ENCODE measurements at regions not wholly inside any gene's neighbourhood (a gene's known extent, or its start where the extent isn't known, plus 50 kb on each side); places are given as distances from the start of the nearest gene placed in this dataset.

DNA sequence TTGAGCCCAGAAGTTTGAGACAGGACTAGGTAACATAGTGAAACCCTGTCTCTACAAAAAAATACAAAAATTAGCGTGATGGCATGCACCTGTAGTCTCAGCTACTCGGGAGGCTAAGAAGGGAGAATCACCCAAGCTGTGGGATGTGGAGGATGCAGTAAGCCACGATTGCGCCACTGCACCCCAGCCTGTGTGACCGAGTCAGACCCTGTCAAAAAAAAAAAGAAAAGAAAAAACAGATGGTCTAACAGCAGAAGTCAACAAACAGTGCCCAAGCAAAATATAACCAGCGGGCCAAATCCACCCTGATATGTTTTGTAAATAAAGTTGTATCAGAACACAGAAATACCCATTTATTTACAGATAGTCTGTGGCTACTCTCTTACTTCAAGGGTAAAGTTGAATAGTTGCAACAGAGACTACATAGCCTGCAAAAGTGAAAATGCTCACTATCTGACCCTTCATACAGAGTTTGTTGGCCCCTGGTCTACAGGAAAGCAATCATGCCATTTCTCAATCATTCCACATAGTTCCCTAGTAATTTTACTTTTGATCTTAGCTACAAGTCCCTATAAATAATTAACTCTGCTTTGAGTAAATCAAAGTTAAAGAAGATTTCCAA, 383.7 kb downstream of the TLE1 start:
- TF ChIP-seq POLR2A (IDR thresholded peaks at IDR 0.05; ENCODE audit: low read depth, low read length): no peak
- FAIRE-seq: no peak
- DNase-seq (ENCODE audit: insufficient read length, low spot score): no peak

DNA sequence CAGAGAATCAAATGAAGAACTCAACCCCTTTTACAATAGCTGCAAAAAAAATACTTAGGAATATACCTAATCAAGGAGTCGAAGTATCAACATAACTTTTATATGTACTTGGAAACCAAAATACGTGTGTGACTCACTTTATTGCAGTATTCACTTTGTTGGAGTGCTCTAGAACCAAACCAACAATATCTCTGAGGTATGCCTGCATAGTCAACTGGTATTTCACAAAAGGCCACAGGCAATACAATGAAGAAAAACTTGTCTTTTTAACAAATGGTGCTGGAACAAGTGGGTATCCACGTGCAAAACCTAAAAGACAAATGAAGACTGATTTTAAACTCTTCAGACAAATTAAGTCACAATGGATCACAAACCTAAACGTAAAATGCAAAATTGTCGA, 385.7 kb downstream of the TLE1 start:
- no peak for TF ChIP-seq POLR2A (IDR thresholded peaks at IDR 0.05; ENCODE audit: low read depth, low read length)
- DNase-seq (ENCODE audit: insufficient read length, low spot score) (no peak), FAIRE-seq (no peak)

DNA sequence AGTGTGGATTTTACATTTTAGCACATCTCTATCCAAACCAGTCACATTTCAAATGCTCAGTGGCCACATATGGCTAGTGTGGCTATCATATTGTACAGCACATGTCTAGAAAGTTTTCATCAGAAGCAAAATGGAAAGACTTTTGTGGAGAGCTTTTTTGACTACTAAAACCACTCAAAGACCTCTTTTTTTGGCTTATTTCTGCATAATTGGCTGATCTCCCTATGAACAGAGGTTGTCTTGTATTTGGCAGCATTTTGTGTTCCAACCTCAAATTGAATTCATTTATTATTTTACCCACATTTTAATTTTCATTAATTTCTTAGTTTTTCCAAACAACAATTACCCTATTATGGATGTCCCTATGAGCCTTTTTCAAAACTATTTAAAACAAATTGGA, 395.7 kb downstream of the TLE1 start:
- TF ChIP-seq POLR2A (IDR thresholded peaks at IDR 0.05; ENCODE audit: low read depth, low read length): no peak
- peak; percentile 48 for FAIRE-seq
- no peak for DNase-seq (ENCODE audit: insufficient read length, low spot score)

DNA sequence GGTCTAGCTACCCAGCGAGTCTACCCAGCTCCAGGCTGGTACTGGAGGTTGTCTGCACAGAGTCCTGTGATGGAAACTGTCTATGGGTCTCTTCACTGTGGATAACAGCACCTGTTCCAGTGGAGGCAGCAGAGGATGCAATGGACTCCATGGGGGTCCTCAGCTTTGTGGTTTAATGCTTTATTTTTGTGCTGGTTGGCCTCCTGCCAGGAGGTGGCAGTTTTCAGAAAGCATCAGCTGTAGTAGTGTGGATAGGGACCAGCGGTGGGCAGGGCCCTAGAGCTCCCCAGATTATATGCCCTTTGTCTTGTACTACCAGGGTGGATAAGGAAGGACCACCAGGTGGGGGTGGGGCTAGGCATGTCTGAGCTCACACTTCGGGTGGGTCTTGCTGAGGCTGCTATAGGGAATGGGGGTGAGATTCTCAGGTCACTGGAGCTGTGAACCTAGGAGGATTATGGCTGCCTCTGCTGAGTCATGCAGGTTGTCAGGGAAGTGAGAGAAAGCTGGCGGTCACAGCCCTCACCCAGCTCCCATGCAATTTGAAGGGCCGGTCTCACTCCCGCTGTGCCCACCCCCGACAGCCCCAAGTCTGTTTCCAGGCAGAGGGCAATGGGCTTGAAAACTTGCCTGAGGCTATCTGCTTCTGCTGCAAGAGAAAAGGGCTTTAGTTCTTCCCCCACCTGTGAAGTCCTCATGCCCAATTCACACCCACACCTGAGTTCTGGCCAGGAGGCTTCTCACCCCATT, 397.1 kb downstream of the TLE1 start:
- no peak for FAIRE-seq
- TF ChIP-seq POLR2A (IDR thresholded peaks at IDR 0.05; ENCODE audit: low read depth, low read length): no peak
- DNase-seq (ENCODE audit: insufficient read length, low spot score): no peak

DNA sequence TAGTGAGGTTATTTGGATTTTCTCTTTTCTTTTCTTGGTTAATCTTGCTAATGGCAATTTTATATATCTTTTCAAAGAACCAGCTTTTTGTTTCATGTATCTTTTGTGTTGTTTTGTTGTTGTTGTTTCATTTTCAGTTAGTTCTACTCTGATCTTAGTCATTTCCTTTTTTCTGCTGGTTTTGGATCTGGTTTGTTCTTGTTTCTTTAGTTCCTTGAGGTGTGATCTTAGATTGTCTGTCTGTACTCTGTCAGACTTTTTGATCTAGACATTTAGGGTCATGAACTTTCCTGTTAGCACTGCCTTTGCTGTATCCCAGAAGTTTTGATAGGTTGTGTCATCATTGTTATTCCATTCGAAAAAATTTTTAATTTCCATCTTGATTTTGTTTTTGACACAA, 399.7 kb downstream of the TLE1 start:
- TF ChIP-seq POLR2A (IDR thresholded peaks at IDR 0.05; ENCODE audit: low read depth, low read length): no peak
- FAIRE-seq (no peak), DNase-seq (ENCODE audit: insufficient read length, low spot score) (no peak)

DNA sequence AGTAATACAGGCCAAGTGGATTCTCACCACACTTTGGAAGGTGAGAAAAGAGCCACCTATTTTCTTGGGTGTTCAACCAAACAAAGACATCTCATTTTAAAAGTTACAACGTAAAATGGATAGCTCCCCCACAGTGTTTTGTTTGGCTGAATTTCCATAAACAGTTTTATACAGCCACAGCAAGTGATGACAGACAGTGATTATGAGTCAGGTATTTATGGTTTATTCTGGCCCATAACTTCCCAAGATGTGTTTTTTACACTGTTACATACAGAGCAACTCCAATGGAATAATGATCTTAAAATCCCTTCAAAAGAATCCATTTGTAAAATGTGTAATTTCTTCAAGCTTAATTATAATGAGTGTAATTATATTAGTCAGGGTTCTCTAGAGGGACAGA, 421.3 kb downstream of the TLE1 start:
- no peak for TF ChIP-seq POLR2A (IDR thresholded peaks at IDR 0.05; ENCODE audit: low read depth, low read length)
- DNase-seq (ENCODE audit: insufficient read length, low spot score) (no peak), FAIRE-seq (no peak)

DNA sequence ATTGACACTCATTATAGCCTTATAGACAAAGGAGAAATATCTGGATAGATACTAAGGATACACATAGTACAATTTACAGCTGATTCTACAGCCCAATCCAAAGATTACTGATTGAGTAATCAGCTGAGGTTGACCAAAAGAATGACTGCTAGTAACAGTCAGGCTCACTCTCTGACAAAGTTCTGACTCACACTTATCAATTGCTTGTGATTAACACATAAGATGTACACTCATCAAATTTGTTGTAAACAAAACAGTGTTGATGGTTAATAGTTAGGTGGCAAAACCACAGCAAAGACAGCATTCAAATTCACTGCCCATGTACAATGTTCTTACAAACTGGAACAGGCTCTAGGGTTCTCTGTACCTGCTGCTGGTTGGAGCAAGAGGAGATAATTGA, 422.7 kb downstream of the TLE1 start:
- FAIRE-seq: peak; percentile 30
- TF ChIP-seq POLR2A (IDR thresholded peaks at IDR 0.05; ENCODE audit: low read depth, low read length): no peak
- DNase-seq (ENCODE audit: insufficient read length, low spot score): peak; percentile 8

DNA sequence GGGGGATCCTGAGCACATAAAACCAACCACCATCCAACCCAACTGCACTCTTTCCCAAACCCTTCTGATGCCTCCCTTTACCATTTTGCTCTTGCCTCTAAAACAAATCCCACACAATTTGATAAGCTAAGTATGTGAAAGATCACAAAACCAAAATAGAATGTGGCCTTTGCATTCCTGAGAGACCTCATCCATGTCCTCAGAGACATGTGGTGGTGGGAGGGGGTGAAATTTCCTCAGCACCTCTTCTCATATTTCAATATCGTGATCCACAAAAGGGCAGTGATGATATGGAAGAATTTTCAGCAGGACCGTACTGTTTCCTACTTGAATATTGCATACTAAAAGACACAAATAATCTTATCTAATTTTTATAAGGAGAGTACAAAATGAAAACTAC, 423.3 kb downstream of the TLE1 start:
- FAIRE-seq (no peak), DNase-seq (ENCODE audit: insufficient read length, low spot score) (no peak)
- TF ChIP-seq POLR2A (IDR thresholded peaks at IDR 0.05; ENCODE audit: low read depth, low read length): no peak

DNA sequence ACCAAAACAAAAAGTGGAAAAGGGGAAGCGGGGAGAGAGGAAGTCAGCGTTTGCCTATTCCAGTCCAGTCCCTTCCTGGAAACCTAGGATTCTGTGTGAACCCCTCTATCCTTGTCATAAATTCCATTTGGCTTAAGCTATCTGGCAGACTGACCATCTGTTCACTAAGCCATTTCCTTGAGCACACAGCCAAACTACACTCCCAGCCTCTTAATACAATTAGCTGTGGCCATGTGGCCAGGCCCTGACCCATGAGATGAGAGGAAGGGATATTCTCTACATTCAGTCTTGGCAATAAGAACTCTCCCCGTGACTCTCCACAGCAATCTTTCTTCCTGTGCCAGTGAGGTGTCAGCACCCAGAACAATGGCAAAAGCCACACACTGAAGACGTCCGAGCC, 424.8 kb downstream of the TLE1 start:
- no peak for DNase-seq (ENCODE audit: insufficient read length, low spot score)
- TF ChIP-seq POLR2A (IDR thresholded peaks at IDR 0.05; ENCODE audit: low read depth, low read length): no peak
- no peak for FAIRE-seq

DNA sequence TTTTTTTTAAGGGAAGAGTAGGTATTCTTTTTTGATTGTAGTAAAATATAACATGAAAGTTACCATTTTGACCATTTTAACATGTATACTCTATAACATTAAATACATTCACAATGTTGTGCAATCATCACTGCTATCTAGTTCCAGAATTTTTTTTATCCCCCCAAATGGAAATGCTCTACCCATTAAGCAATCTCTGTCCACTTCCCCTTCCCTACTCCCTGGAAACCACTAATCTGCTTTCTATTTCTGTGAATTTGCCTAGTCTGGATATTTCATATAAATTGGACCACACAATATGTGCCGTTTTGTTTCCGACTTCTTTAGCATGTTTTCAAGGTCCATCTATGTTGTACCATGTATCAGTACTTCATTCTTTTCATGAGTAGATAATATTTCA, 429.5 kb downstream of the TLE1 start:
- DNase-seq (ENCODE audit: insufficient read length, low spot score): no peak
- no peak for FAIRE-seq
- TF ChIP-seq POLR2A (IDR thresholded peaks at IDR 0.05; ENCODE audit: low read depth, low read length): no peak

DNA sequence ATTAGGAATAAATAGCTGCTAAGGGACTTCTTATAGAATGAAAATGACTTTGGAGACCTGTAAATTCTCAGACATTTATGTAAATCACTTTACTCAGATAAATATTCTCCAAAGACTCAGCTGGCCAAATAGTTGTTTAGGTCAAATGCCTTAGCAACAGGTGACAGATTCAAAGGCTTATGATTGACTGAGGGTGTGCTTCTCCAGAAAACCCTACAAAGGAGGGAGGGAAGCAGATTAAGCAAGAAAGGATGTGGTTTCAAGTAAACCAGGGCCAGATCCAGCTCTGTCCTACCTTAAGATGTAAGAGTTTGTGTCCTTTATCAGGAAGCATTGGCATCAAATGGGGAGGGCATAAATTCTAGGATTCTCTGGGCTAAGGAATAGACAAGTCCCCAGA, 433.0 kb downstream of the TLE1 start:
- FAIRE-seq: no peak
- no peak for TF ChIP-seq POLR2A (IDR thresholded peaks at IDR 0.05; ENCODE audit: low read depth, low read length)
- no peak for DNase-seq (ENCODE audit: insufficient read length, low spot score)

DNA sequence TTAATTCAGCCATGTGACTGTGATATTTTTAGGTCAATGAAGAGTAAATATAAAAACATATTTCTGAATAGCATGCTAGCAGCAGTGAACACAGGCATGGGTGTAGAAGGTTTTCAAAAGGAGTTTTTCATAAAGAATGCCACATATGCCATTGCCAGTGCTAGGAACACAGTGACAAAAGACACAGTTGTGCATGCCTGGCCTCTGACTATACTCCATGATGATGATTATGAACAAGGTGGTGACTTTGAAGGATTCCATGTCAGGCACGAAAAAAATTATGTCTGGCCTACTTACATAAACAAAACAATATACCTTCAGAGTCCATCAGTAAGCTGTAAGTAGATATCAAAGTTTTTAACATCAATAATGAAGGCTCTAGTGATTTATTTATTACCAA, 438.7 kb downstream of the TLE1 start:
- TF ChIP-seq POLR2A (IDR thresholded peaks at IDR 0.05; ENCODE audit: low read depth, low read length): no peak
- peak; percentile 43 for FAIRE-seq
- no peak for DNase-seq (ENCODE audit: insufficient read length, low spot score)

DNA sequence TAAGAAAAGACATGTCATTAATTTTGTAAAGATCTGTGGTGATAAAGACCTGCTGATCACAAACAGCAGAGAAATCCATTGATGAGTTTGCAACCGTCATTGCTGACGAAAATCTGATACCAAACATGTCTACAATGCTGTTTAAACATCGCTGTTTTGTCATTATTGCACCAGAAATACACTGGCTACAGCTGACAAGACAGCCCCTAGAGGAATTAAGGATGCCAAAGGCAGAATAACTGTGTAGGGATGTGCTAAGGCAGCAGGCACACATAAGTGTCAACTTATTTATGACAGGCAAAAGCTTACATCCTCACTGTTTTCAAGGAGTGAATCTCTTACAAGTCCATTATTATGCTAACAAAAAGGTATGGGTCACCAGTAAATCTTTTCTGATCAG, 439.3 kb downstream of the TLE1 start:
- TF ChIP-seq POLR2A (IDR thresholded peaks at IDR 0.05; ENCODE audit: low read depth, low read length): no peak
- DNase-seq (ENCODE audit: insufficient read length, low spot score) (no peak), FAIRE-seq (peak; percentile 86)

DNA sequence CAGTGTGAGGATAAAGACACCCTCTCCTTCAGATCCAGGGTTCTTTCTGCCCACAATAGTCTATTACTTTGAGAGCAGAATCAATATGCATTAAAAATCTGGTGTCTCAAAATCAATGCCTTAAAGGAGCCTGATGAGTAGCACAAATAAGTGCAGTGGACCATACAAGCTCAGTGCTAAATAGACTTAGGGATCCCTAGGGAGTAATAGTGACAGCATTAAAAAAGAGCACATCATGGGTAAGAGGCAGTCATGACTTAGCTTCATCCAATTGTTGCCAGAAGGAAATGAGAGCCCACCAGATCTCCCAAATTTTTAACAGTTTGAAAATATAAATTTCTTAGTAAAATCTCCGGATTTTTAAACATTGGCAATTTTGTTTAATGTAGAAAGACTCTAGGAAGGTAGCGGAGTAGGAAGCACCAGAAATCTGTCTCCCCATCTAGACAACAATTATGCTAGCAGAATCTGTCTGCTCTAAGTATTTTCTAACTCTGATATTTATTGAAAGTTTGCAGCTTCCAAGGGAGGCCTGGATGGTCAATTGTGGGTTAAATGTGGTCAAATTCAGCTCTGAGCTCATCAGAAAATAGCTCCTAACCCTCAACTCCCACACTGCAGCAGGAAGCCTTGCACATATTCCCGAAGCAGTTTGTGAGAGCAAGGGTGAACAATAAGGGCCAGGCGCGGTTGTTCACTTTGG, 443.9 kb downstream of the TLE1 start:
- no peak for TF ChIP-seq POLR2A (IDR thresholded peaks at IDR 0.05; ENCODE audit: low read depth, low read length)
- peak; percentile 36 for FAIRE-seq
- no peak for DNase-seq (ENCODE audit: insufficient read length, low spot score)

DNA sequence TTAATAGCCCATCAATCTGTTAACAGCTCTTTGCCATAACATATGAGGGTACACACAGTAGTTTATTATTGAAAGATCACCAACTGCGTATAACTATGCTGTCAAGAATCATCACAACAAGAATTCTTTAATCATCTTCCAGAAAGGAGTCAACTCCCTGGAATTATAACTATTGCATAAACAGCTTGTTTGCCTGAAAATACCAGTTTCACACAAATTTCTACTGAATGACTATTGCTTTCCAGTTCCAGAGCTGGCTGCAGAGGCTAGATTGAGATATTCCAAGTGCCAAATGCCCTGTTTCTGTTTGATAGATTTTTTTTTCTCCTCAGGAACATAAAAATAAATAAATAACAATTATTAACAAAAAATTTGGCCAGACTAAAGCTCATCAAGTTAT, 444.7 kb downstream of the TLE1 start:
- no peak for TF ChIP-seq POLR2A (IDR thresholded peaks at IDR 0.05; ENCODE audit: low read depth, low read length)
- FAIRE-seq (no peak), DNase-seq (ENCODE audit: insufficient read length, low spot score) (no peak)

Data from H54 (cell line).